HG02571 (cell line): ENCODE measurements at regions not wholly inside any gene's neighbourhood (a gene's known extent, or its start where the extent isn't known, plus 50 kb on each side); places are given as distances from the start of the nearest gene placed in this dataset.
"Not testable (repeated sequence)": the region's sequence is repeated elsewhere in the genome, so short reads cannot be mapped to it uniquely, and the experiment has no call there.

Experiments used
- ATAC-seq: cut with Tn5 transposase; IDR thresholded peaks from one replicate; pipeline ENCODE4 v1.9.1; 2021; ENCODE audit warnings: mild to moderate bottlenecking, moderate library complexity; ENCODE audit not compliant: unreplicated experiment

GRCh38 chr20:51306081-51306480 lies 236.4 kb downstream of the NFATC2 start:
- ATAC-seq: no peak

GRCh38 chr20:51305316-51306052 lies 237.0 kb downstream of the NFATC2 start:
- no peak for ATAC-seq

- no peak for ATAC-seq
Measured at GRCh38 chr20:51303731-51304670, 238.5 kb downstream of the NFATC2 start.

GRCh38 chr20:51301026-51301425 lies 241.5 kb downstream of the NFATC2 start:
- no peak for ATAC-seq

GRCh38 chr20:51300104-51300503 lies 242.4 kb downstream of the NFATC2 start:
- ATAC-seq: no peak

GRCh38 chr20:51299413-51299812 lies 243.1 kb downstream of the NFATC2 start:
- no peak for ATAC-seq

GRCh38 chr20:51298141-51298749 lies 244.3 kb downstream of the NFATC2 start:
- ATAC-seq: no peak

GRCh38 chr20:51287628-51288413 lies 254.7 kb downstream of the NFATC2 start:
- no peak for ATAC-seq

GRCh38 chr20:51286758-51287157 lies 255.8 kb downstream of the NFATC2 start:
- no peak for ATAC-seq

- ATAC-seq: no peak
Measured at GRCh38 chr20:51285684-51286083, 256.8 kb downstream of the NFATC2 start.

- no peak for ATAC-seq
Measured at GRCh38 chr20:51284871-51285270, 257.6 kb downstream of the NFATC2 start.

- ATAC-seq: no peak
Measured at GRCh38 chr20:51284176-51284575, 258.3 kb downstream of the NFATC2 start.

- no peak for ATAC-seq
Measured at GRCh38 chr20:51281521-51281920, 258.6 kb upstream of the KCNG1 start.

GRCh38 chr20:51280047-51280446 lies 257.1 kb upstream of the KCNG1 start:
- no peak for ATAC-seq

- no peak for ATAC-seq
Measured at GRCh38 chr20:51277961-51278360, 255.1 kb upstream of the KCNG1 start.

- no peak for ATAC-seq
Measured at GRCh38 chr20:51276296-51276695, 253.4 kb upstream of the KCNG1 start.

- no peak for ATAC-seq
Measured at GRCh38 chr20:51275826-51276225, 252.9 kb upstream of the KCNG1 start.

GRCh38 chr20:51275181-51275580 lies 252.3 kb upstream of the KCNG1 start:
- no peak for ATAC-seq

- ATAC-seq: no peak
Measured at GRCh38 chr20:51272401-51272800, 249.5 kb upstream of the KCNG1 start.

GRCh38 chr20:51271931-51272330 lies 249.0 kb upstream of the KCNG1 start:
- ATAC-seq: no peak

- ATAC-seq: not testable (repeated sequence)
Measured at GRCh38 chr20:51271289-51271688, 248.4 kb upstream of the KCNG1 start.
